GM04503 (cell line): ENCODE measurements at regions not wholly inside any gene's neighbourhood (a gene's known extent, or its start where the extent isn't known, plus 50 kb on each side); places are given as distances from the start of the nearest gene placed in this dataset.
A peak's percentile ranks its signal among the peaks of the same experiment; 100 is the strongest.

ENCODE experiments used
- DNase-seq: peaks from one replicate; pipeline ENCODE4 v3.0.0-alpha.2; 2012; ENCODE audit warnings: low read depth

- DNase-seq: no peak
These were observed 341.4 kb upstream of the PODXL start for GRCh38 chr7:131897790-131898165.

DNA sequence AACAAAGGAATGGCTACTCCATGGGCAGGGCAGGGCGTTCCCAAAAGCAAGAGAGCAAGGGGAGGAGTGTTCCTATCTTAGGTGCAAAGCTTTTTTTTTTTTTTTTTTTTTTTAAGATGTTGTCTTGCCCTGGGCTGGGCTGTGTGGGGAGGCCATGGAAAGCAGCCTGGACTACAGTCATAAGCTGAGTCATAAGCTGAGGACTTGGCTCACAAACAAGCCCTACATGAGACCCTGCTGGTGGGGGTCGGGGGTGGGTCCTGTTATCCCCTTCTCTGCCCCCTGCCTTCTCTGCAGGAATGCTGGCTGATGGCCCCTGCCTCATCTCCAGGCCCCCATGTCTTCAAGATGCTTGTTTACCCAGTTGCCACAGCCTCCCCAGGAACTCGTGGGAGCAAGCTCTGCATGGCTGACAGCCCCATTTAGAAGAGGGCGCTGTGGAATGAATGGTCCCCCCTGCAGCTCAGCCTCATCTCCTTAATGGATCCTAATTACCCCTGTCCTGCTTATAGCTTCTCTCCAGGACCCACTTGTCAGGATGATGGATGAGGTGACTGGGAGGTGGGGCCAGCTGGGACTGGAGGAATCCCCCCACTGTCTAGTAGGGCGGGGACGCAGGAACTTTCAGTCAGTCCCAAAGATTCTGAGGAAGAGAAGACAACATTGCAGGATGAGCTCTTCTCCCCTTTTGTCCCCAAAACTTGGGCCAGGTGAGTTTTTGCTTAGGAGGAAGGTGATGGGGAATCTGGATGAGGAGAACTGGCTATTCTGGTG is 340.8 kb upstream of the PODXL start:
- DNase-seq: peak; percentile 30

GRCh38 chr7:131896165-131896863 is 339.9 kb upstream of the PODXL start:
- no peak for DNase-seq

DNA sequence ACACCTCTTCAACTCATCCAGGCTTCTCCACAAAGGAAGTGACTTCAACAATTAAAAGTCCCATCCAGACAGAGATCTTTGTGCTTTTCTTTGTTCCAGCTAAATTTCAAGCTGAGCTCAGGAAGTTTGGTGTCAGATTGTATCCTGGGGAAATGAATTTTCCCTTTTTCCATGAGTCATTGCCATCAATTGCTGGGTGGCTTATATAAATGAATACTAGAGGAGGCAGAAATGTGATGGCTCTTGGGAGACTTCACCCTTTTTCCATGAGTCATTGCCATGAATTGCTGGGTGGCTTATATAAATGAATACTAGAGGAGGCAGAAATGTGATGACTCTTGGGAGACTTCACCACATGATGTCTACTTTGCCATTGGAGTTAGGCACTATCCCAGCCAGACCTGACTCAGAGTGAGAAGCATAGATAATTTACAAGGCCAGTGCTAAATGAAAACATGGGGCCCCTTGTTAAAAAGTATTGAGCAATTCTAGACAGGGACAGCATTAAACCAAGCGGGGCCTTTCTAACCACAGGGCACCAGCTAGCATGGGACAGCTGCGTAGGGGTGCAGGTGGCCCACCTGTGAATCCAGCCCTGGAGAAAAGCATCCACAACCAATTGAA is 339.2 kb upstream of the PODXL start:
- peak; percentile 97 for DNase-seq

DNA sequence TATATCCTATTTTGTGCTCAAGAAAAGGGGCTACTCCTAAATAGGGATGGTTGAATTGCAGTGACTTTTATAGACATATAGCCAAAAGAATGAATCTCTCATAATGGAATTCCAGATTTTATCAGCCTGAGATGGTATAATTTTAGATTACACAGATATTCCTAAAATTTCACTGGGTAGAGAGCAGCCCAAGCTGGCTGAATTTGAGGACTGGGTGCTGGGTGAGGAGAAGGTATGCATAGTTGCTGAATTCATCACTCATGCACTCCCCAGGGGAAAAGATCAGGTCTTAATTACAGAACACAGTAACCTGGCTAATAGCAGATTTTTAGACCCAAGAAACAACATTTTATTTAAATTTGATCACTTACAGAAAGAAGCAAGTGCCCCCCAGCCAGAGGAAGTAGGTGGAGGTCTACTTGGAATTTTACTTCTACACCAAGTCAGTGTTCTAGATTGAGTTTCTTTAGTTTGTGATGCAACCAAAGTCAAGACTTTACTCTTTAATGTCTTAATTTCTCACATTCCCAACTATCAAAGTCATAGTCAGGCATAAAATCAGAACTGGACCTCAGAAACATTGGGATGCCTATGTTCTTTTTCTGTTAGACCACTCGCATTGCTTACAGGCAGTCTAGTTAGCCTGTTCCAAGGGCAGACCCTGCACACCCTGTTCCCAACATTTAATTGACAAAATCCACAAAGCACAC is 337.4 kb upstream of the PODXL start:
- peak; percentile 10 for DNase-seq

DNA sequence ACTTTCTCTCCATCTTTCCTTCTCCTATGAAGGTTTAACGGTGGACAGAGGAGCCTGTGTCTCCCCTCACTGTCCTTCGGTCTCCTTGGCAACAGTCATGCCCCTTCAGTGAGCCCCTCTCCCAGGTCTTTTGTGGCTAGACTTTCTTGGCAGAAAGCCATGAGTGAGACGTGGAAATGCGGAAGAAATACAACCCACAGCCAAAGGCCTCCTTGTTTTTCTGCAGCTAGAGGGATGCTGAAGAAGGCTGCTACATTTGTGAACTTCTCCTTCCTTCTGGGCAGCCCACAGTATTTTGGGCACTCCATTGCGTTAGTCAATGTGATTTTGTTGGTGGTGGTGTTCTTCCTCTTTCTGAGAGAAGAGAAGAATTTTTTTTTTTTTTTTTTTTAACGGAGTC is 333.7 kb upstream of the PODXL start:
- DNase-seq: no peak

GRCh38 chr7:131889572-131890150 is 333.2 kb upstream of the PODXL start:
- DNase-seq: no peak

DNA sequence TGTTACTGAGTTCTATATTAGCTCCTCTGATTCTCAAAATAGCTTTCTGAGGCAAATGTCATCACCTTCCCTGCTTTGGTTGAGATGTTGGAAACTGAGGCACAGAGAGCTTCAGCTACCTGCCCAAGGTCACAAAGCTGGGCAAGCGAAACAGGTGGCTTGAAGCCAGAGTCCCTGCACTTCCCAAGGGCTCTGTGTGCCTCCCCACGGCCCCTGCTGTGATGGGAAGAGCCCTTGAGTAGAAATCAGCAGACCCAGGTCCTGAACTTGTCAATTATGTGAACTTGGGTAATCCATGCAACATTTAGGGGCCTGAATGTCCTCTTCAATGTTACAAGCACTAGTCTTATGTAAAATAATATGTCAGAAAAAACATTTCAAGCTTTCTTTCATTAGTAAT is 327.3 kb upstream of the PODXL start:
- DNase-seq: no peak

DNA sequence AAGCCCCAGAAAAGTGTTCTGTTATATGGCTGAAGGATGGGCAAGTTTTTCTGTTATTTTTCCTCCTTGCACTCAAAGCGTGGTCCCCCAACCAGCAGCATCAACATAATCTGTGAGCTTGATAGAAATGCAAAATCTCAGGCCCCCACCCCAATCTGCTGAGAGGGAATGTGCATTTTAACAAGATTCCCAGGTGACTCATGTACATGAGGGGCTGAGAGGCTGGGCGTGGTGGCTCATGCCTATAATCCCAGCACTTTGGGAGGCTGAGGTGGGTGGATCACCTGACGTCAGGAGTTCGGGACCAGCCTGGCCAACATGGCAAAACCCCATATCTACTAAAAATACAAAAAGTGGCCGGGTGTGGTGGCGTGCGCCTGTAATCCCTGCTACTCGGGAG is 326.8 kb upstream of the PODXL start:
- DNase-seq: no peak

DNA sequence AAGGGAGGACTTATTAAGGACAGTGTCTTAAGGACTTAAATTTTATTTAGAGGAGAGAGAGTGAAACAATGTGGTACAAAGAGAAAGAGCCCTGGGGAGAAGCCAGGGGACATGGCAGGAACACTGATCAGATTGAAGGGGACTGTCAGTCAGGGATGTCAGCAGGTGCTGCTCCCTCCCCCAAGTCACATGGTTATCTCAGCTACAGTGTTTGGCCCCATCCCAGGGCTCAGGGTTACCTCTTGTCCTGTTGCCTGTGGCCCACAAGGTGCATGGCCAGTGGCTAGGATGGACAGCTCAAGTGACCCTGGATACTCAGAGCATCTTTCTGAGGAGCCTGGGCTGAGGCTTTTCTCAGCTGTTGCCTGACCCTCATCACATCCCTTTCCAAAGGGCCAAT is 325.9 kb upstream of the PODXL start:
- DNase-seq: no peak

DNA sequence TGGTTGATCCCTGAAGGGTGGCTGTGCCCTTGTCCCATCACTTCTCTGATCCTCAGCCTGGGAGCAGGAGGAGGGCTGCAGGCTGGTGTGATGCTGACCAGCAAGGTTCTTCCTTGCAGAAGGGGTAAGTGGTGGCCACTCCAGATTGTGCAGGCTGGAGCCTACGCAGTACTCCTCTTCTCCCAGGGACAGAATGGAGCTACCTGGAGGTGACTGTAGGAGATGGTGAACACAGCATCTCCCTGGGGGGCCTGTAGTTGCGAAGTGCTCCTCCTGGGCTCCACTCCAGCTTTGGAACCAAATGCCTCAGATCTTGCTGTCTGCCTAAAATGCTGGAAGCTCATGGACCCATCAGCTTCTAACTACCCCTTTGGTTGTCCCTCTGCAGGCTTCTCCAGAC is 323.6 kb upstream of the PODXL start:
- no peak for DNase-seq

GRCh38 chr7:131879424-131879823 is 323.0 kb upstream of the PODXL start:
- DNase-seq: no peak

DNA sequence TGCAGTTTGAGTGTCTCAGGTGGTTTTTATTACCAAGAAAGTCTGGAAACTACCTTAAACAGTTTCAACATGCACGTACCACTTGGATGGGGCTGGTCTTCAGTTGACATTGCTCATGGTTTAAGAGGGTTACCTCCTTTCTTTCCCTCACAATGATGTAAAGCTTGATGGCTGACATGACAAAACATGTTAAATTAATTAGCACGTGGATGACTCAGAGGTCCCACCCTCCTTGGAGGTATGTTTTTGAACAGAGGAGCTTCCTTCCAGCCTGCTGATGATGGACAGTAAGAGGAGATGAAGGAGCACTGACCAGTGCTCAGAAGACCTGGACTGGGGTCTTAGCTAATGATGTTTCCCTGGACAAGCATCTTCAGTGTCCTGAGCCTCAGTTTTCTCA is 322.3 kb upstream of the PODXL start:
- no peak for DNase-seq

DNA sequence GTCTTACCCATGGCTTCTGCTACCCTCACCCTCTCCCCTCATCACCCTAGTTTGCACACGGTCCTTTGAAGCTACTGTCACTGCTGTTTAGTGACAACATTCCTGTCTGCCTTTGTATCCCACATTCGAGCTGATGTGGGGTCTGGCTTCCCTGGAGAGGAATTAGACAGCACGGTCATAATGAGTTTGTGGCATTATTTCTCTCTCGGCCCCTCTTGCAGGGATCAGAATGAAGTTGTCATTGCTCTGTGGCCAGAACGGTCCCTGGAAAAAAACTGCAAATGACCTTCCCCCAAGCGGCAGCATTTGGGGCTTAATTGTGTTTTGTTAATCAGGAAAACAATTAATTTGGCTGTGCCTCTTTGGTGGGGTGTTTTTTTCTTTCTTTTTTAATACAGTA is 317.2 kb upstream of the PODXL start:
- no peak for DNase-seq

- DNase-seq: no peak
These were observed 313.6 kb upstream of the PODXL start for GRCh38 chr7:131869986-131870385.

DNA sequence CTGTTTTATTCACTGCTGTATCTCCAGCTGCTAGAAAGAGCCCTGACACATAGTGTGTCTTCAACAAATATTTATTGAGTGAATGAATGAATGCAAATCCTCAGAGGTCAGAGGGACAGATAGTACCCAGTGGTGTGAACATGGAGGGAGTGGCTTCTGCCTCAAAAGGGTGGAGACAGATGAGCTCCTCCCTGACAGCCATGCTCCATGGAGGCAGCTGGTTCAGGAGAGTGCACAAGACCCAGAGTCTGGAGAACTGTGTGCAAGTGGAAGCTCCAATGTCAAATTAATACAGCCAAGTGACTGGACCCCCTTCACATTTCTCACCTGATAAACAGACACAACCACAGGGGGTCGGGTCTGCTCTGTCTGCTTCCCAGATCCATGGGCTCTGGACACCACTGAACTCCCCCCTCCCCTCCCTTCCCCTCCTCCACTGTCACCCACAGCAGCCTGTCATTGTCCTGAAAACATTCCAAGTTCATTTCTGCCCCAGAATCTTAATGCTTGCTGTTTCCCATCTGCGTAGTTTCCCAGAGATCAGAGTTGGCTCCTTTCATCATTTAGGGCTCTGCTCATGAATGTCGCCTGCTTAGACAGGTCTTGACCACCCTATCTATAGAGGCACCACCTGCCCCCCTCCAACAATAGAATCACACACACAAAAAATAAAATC is 312.9 kb upstream of the PODXL start:
- no peak for DNase-seq

GRCh38 chr7:131867461-131867860 is 311.0 kb upstream of the PODXL start:
- DNase-seq: no peak

DNA sequence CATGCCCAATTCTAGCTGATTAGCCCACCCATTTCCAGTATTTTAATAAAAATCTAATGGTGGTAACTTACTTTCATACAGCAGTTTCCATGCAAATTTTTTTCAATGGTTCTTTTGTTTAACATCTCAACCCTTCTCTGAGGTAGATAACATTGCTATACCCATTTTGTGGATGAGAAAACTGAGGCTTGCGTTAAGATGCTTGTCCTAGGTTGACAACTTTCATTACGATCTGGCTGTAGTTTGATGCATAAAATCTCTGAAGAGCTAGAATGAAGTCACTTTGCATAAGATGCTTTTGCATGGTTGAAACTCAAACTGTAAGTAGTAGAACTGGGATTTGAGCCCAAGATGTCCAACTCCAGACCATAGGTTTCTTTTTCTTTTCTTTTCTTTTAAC is 309.5 kb upstream of the PODXL start:
- no peak for DNase-seq

DNA sequence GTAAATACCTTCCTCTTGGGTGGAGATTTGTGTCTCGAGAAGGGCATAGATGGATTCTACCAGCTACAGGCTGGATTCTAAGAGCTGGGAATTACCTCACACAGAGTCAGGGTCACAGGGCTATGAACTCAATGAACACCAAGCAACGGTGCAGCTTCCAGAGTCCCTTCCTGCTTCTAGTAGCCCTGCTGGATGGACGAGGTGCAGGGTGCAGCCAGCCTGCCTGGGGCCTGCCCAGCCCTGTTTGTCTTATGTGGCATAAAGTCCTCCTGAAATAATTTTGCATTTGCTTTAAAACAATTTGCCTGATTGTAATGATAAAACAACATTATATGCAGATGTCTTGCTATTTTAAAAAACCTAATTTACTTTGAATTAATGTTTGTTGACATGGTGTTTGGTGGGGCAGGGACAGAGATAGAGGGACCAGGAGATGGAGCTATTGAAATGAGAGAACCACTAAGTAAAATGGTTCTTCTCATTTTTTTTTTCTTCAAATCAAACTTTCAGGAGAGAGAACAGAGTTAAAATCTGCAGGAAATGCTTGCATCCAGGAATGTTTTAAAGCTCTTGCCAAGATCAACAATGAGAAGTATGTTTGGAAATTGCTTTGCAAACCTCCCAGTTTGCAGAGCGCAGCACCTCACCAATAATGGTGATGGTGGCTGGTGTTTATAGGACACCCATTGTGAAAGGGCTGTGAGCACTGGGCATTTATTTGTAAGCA is 305.4 kb upstream of the PODXL start:
- DNase-seq: peak; percentile 17

DNA sequence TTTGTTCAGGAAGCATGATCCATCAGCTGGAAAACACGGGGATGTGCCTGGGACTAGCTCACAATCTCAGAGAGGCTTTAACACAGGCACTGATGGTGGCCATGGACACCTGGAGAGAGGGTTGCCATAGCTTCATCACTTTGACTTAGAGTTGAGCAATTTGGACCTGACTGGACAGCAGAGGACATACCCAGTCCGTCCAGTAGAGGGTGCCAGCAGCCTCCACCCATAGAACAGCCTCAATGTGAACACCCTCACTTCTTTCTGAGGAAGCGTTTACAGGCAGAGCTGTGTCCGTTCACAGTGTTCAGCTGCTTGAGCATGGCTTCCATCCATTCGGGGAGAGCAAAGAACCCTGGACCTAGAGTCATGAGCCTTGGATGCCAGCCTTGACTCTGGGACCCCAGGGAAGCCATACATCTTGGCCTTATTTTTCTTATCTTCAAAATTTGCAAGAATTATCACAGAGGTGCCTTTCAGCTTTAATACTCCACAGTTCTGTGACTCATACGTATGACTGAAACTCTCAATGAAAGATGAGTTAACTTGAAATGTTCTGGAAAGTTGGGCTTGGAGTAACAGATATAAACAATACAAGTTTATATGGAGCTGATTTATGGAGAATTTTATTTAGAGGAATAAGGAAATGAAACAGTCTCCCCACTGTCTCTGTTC is 302.9 kb upstream of the PODXL start:
- peak; percentile 21 for DNase-seq

- DNase-seq: no peak
These were observed 302.2 kb upstream of the PODXL start for GRCh38 chr7:131858611-131859010.
